SK-N-MC (cell line): ENCODE measurements at regions not wholly inside any gene's neighbourhood (a gene's known extent, or its start where the extent isn't known, plus 50 kb on each side); places are given as distances from the start of the nearest gene placed in this dataset.
"Not testable (repeated sequence)": the region's sequence is repeated elsewhere in the genome, so short reads cannot be mapped to it uniquely, and the experiment has no call there.

Source experiments
- DNase-seq: peaks from one replicate; pipeline ENCODE4 v3.0.0-alpha.2; 2011; ENCODE audit warnings: low read depth, low spot score
- H3K27ac ChIP-seq: fragments of 200-600 bp; sonication (generic); 2 replicates; pipeline ENCODE4 v1.5.1; 2016; ENCODE audit warnings: mixed run types
- H3K36me3 ChIP-seq: fragments of 200-600 bp; sonication (generic); 2 replicates; pipeline ENCODE4 v1.6.1; 2017; ENCODE audit warnings: antibody characterized with exemption, low read length, mixed read lengths; ENCODE audit not compliant: insufficient read depth
- H3K4me3 ChIP-seq: fragments of 200-600 bp; sonication (generic); 2 replicates; pipeline ENCODE4 v1.5.1; 2016
- H3K9ac ChIP-seq: fragments of 200-600 bp; sonication (generic); 2 replicates; pipeline ENCODE4 v1.8.0; 2017; ENCODE audit warnings: mixed run types, mixed read lengths; ENCODE audit not compliant: insufficient read length
- H3K9me3 ChIP-seq: fragments of 200-600 bp; sonication (generic); 2 replicates; pipeline ENCODE4 v1.6.1; 2017; ENCODE audit warnings: low read depth, mild to moderate bottlenecking, antibody characterized with exemption, low read length, moderate library complexity, mixed read lengths
- EZH2 ChIP-seq: fragments of 200-600 bp; sonication (generic); IDR thresholded peaks from one replicate; pipeline ENCODE4 v1.6.1; 2017; ENCODE audit warnings: antibody characterized with exemption
- FOXP2 ChIP-seq: optimal IDR thresholded peaks from 2 replicates; pipeline ENCODE3; 2011; ENCODE audit warnings: mild to moderate bottlenecking, moderate library complexity; ENCODE audit not compliant: insufficient read depth; ENCODE audit errors: extremely low read length, control extremely low read depth
- POLR2AphosphoS5 ChIP-seq: IDR thresholded peaks from 2 replicates; pipeline ENCODE4 v1.6.1; 2012; ENCODE audit warnings: mild to moderate bottlenecking, low read depth, low read length, borderline replicate concordance

- Histone ChIP-seq H3K27ac (no peak overlapping the region), H3K9ac (no peak overlapping the region), H3K4me3 (no peak overlapping the region), H3K9me3 (no peaks in the 10 kb centered on the region), H3K36me3 (no peaks in the 10 kb centered on the region)
- no peak for DNase-seq
- TF ChIP-seq EZH2 (no peak), POLR2AphosphoS5 (no peak), FOXP2 (no peak)
Measured at GRCh38 chr2:192558637-192559036, 363.9 kb upstream of the TMEFF2 start.

GRCh38 chr2:192555740-192556139, 361.0 kb upstream of the TMEFF2 start:
- H3K9me3 ChIP-seq = no peaks in the 10 kb centered on the region
- TF ChIP-seq POLR2AphosphoS5 (no peak), FOXP2 (no peak), EZH2 (no peak)
- no peak overlapping the region for H3K4me3 ChIP-seq
- no peak overlapping the region for H3K9ac ChIP-seq
- H3K27ac ChIP-seq = no peak overlapping the region
- DNase-seq = no peak
- no peaks in the 10 kb centered on the region for H3K36me3 ChIP-seq

GRCh38 chr2:192551760-192552159, 357.0 kb upstream of the TMEFF2 start:
- H3K9me3 ChIP-seq = no peaks in the 10 kb centered on the region
- no peak overlapping the region for H3K9ac ChIP-seq
- no peak for DNase-seq
- TF ChIP-seq EZH2 = no peak
- no peak for TF ChIP-seq POLR2AphosphoS5
- no peak for TF ChIP-seq FOXP2
- H3K36me3 ChIP-seq = no peaks in the 10 kb centered on the region
- no peak overlapping the region for H3K4me3 ChIP-seq
- H3K27ac ChIP-seq = no peak overlapping the region

GRCh38 chr2:192546565-192546964, 351.8 kb upstream of the TMEFF2 start:
- TF ChIP-seq EZH2 = no peak
- no peak for TF ChIP-seq POLR2AphosphoS5
- TF ChIP-seq FOXP2 = no peak
- no peak overlapping the region for H3K27ac ChIP-seq
- H3K4me3 ChIP-seq = no peak overlapping the region
- DNase-seq = no peak
- no peaks in the 10 kb centered on the region for H3K9me3 ChIP-seq
- no peaks in the 10 kb centered on the region for H3K36me3 ChIP-seq
- H3K9ac ChIP-seq = no peak overlapping the region

GRCh38 chr2:192544371-192544955, 349.7 kb upstream of the TMEFF2 start:
- Histone ChIP-seq H3K9me3 (no peaks in the 10 kb centered on the region), H3K36me3 (no peaks in the 10 kb centered on the region), H3K4me3 (no peak overlapping the region), H3K27ac (no peak overlapping the region), H3K9ac (no peak overlapping the region)
- no peak for TF ChIP-seq FOXP2
- no peak for TF ChIP-seq EZH2
- no peak for TF ChIP-seq POLR2AphosphoS5
- DNase-seq = no peak

- not testable (repeated sequence) for DNase-seq, H3K9ac ChIP-seq, H3K27ac ChIP-seq, H3K36me3 ChIP-seq, H3K4me3 ChIP-seq, H3K9me3 ChIP-seq
Measured at GRCh38 chr2:192542148-192543066, 347.7 kb upstream of the TMEFF2 start.

- TF ChIP-seq POLR2AphosphoS5 = no peak
- no peak for TF ChIP-seq EZH2
- no peak for TF ChIP-seq FOXP2
- DNase-seq = no peak
- Histone ChIP-seq H3K27ac (no peak overlapping the region), H3K9me3 (no peaks in the 10 kb centered on the region; the same call in 1 of the 2 replicates), H3K4me3 (no peak overlapping the region), H3K36me3 (no peaks in the 10 kb centered on the region), H3K9ac (no peak overlapping the region)
Measured at GRCh38 chr2:192539306-192539705, 344.6 kb upstream of the TMEFF2 start.

GRCh38 chr2:192536922-192537624, 342.3 kb upstream of the TMEFF2 start:
- no peak for DNase-seq
- TF ChIP-seq FOXP2 (no peak), POLR2AphosphoS5 (no peak), EZH2 (no peak)
- Histone ChIP-seq H3K36me3 (no peaks in the 10 kb centered on the region), H3K9ac (no peak overlapping the region), H3K27ac (peak overlapping the region; percentile 57; the same call in 1 of the 2 replicates), H3K9me3 (no peaks in the 10 kb centered on the region; the same call in 1 of the 2 replicates), H3K4me3 (no peak overlapping the region)
